MM.1S (cell line): ENCODE measurements at regions not wholly inside any gene's neighbourhood (a gene's known extent, or its start where the extent isn't known, plus 50 kb on each side); places are given as distances from the start of the nearest gene placed in this dataset.

ENCODE experiments used
- DNase-seq: peaks from one replicate; pipeline ENCODE4 v3.0.0-alpha.2; 2015
- H2AFZ ChIP-seq: fragments of 300-600 bp; sonication (generic); 2 replicates; pipeline ENCODE4 v1.6.0; 2016; ENCODE audit warnings: antibody characterized with exemption, low read length
- H3F3A ChIP-seq: fragments of 300-600 bp; sonication (generic); 2 replicates; pipeline ENCODE4 v1.6.1; 2016; ENCODE audit warnings: mild to moderate bottlenecking, antibody characterized with exemption, low read length, moderate library complexity, mixed read lengths; ENCODE audit not compliant: insufficient read depth
- H3K27ac ChIP-seq: fragments of 300-600 bp; sonication (generic); 2 replicates; pipeline ENCODE4 v1.5.1; 2016; ENCODE audit warnings: mild to moderate bottlenecking, low read length
- H3K27me3 ChIP-seq: fragments of 300-600 bp; sonication (generic); replicated peaks from 2 replicates; pipeline ENCODE4 v1.6.0; 2016; ENCODE audit warnings: low read length; ENCODE audit not compliant: insufficient read depth
- H3K36me3 ChIP-seq: fragments of 300-600 bp; sonication (generic); replicated peaks from 2 replicates; pipeline ENCODE4 v1.6.1; 2016; ENCODE audit warnings: mild to moderate bottlenecking, low read length, mixed read lengths; ENCODE audit not compliant: insufficient read depth
- H3K4me1 ChIP-seq: fragments of 300-600 bp; sonication (generic); 2 replicates; pipeline ENCODE4 v1.6.1; 2016; ENCODE audit warnings: low read length, mixed read lengths
- H3K4me2 ChIP-seq: fragments of 300-600 bp; sonication (generic); 2 replicates; pipeline ENCODE4 v1.6.0; 2016; ENCODE audit warnings: low read depth, low read length
- H3K4me3 ChIP-seq: fragments of 300-600 bp; sonication (generic); 2 replicates; pipeline ENCODE4 v1.5.1; 2016; ENCODE audit warnings: low read length, mixed read lengths
- H3K79me2 ChIP-seq: fragments of 300-600 bp; sonication (generic); 2 replicates; pipeline ENCODE4 v1.6.1; 2016; ENCODE audit warnings: mixed run types, low read length, mixed read lengths
- H3K9ac ChIP-seq: fragments of 300-600 bp; sonication (generic); 2 replicates; pipeline ENCODE4 v1.6.1; 2016; ENCODE audit warnings: low read length, mixed read lengths
- H3K9me2 ChIP-seq: fragments of 300-600 bp; sonication (generic); replicated peaks from 2 replicates; pipeline ENCODE4 v1.6.1; 2016; ENCODE audit warnings: mild to moderate bottlenecking, low read length, mixed read lengths; ENCODE audit not compliant: insufficient read depth
- H3K9me3 ChIP-seq: fragments of 300-600 bp; sonication (generic); replicated peaks from 2 replicates; pipeline ENCODE4 v1.6.1; 2016; ENCODE audit warnings: mild to moderate bottlenecking, low read length, mixed read lengths; ENCODE audit not compliant: insufficient read depth
- H4K20me1 ChIP-seq: fragments of 300-600 bp; sonication (generic); 2 replicates; pipeline ENCODE4 v1.6.1; 2016; ENCODE audit warnings: mild to moderate bottlenecking, low read length, moderate library complexity, mixed read lengths; ENCODE audit not compliant: insufficient read depth
- EZH2 ChIP-seq: fragments of 300-600 bp; sonication (generic); optimal IDR thresholded peaks from 2 replicates; pipeline ENCODE3; 2017; ENCODE audit warnings: low read depth, mild to moderate bottlenecking, antibody characterized with exemption, low read length, mixed read lengths
- EZH2phosphoT487 ChIP-seq: fragments of 300-600 bp; sonication (generic); IDR thresholded peaks from 2 replicates; pipeline ENCODE4 v1.6.1; 2018; ENCODE audit warnings: antibody characterized with exemption, low read length
- TF ChIP-seq, protein P1 (sequence below): fragments of 300-600 bp; sonication (generic); IDR thresholded peaks from 2 replicates; pipeline ENCODE4 v1.5.1; 2016; ENCODE audit warnings: antibody characterized with exemption, low read length, mixed read lengths

DNA sequence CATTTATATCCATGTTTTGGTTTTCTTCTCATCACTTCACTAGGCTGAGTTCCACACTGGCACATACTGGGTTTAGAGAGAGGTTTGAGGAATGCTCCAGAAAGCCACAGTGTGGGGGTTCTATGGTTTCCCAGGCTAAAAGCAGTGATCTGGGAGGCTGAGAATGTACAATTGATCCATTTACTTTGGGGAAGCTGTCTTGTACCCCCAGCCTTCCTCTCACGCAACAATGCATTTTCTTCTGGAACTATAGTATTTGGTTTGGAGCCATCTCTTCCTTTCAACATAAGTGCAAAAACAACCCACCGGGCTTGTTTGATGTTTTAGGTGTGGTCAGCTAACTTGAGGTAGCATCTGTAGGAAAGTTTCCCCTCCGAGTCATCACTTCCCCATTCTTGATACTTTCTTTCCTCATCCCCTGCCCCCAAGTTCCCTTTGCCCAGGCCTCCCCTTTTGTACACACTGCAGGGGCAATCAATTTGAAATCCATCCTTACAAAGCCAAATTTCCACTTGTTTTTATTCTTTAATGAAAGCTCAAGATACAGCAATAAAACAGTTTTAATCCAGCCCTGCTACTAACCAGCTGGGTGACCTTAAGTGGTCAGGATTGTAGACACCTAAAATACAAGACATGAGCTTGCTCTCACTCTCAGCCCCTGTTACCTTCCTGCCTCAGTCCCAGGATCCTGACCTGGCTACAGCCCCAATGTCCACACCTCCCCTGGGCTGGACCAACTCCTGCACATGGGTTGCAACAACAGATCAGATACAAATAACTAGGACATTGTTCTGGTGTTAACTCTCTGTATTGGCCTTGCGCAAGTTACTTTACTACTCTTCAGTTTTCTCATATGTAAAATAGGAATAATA lies 109.2 kb downstream of the FHDC1 start:
- Histone ChIP-seq H2AFZ (no peak overlapping the region), H4K20me1 (no peaks in the 10 kb centered on the region), H3K79me2 (no peaks in the 10 kb centered on the region), H3K27ac (no peak overlapping the region), H3K9ac (no peak overlapping the region), H3K9me2 (no peaks in the 10 kb centered on the region), H3K9me3 (no peaks in the 10 kb centered on the region), H3K36me3 (no peaks in the 10 kb centered on the region), H3K4me1 (no peaks in the 10 kb centered on the region), H3K27me3 (no peaks in the 10 kb centered on the region), H3K4me3 (no peak overlapping the region), H3F3A (no peaks in the 10 kb centered on the region), H3K4me2 (no peak overlapping the region)
- TF ChIP-seq, protein P1, sequence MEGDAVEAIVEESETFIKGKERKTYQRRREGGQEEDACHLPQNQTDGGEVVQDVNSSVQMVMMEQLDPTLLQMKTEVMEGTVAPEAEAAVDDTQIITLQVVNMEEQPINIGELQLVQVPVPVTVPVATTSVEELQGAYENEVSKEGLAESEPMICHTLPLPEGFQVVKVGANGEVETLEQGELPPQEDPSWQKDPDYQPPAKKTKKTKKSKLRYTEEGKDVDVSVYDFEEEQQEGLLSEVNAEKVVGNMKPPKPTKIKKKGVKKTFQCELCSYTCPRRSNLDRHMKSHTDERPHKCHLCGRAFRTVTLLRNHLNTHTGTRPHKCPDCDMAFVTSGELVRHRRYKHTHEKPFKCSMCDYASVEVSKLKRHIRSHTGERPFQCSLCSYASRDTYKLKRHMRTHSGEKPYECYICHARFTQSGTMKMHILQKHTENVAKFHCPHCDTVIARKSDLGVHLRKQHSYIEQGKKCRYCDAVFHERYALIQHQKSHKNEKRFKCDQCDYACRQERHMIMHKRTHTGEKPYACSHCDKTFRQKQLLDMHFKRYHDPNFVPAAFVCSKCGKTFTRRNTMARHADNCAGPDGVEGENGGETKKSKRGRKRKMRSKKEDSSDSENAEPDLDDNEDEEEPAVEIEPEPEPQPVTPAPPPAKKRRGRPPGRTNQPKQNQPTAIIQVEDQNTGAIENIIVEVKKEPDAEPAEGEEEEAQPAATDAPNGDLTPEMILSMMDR, result no peak
- TF ChIP-seq EZH2, result no peak
- no peak for TF ChIP-seq EZH2phosphoT487
- no peak for DNase-seq

DNA sequence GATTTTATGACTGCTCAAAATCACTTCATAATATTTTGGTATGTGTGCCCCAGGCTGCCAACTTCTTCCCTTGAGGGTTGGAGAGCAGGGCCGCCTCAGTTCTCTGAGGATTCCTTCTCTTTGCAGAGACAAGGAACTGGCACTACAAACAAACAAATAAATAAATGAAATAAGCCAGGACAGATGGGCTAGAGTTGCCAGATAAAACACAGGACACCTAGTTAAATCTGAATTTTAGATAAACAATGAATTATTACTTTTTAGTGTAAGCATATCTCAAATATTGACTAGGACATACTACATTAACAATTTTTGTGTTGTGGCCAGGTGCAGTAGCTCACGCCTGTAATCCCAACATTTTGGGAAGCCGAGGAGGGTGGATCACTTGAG lies 122.5 kb downstream of the FHDC1 start:
- Histone ChIP-seq H3K27ac (no peak overlapping the region), H3K9me3 (no peaks in the 10 kb centered on the region), H3K4me3 (no peak overlapping the region), H3K36me3 (no peaks in the 10 kb centered on the region), H3K4me1 (no peaks in the 10 kb centered on the region), H3K9me2 (no peaks in the 10 kb centered on the region), H3K79me2 (no peaks in the 10 kb centered on the region), H3K9ac (no peak overlapping the region), H4K20me1 (no peaks in the 10 kb centered on the region), H2AFZ (no peak overlapping the region), H3K27me3 (no peaks in the 10 kb centered on the region), H3F3A (no peaks in the 10 kb centered on the region), H3K4me2 (no peak overlapping the region)
- DNase-seq, result no peak
- TF ChIP-seq EZH2 (no peak), EZH2phosphoT487 (no peak)
- TF ChIP-seq, protein P1, result no peak

DNA sequence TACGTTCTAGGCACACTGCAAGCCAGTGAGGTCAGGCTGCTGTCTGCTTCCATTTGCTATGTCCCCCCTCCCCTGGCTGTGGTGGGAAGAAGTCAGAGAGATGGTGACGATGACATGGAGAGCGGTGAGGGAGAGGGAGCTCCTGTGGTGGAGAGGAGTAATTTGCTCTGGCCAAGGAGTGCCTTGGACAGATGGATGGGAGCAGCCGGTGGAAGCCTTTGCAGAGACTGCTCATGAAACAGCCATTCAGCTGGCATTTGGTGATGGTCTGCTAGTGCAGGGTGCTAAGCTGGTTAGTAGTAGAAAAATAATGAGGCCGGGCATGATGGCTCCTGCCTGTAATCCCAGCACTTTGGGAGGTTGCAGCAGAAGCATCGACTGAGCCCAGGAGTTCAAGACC lies 124.1 kb downstream of the FHDC1 start:
- H3K4me1 ChIP-seq, result no peaks in the 10 kb centered on the region
- no peaks in the 10 kb centered on the region for H4K20me1 ChIP-seq
- no peak overlapping the region for H2AFZ ChIP-seq
- no peak overlapping the region for H3K4me2 ChIP-seq
- no peak for DNase-seq
- TF ChIP-seq, protein P1, result no peak
- TF ChIP-seq EZH2 (no peak), EZH2phosphoT487 (no peak)
- H3F3A ChIP-seq, result no peaks in the 10 kb centered on the region
- no peaks in the 10 kb centered on the region for H3K36me3 ChIP-seq
- no peak overlapping the region for H3K4me3 ChIP-seq
- H3K79me2 ChIP-seq, result no peaks in the 10 kb centered on the region
- no peak overlapping the region for H3K9ac ChIP-seq
- no peaks in the 10 kb centered on the region for H3K9me2 ChIP-seq
- no peaks in the 10 kb centered on the region for H3K9me3 ChIP-seq
- H3K27me3 ChIP-seq, result no peaks in the 10 kb centered on the region
- no peak overlapping the region for H3K27ac ChIP-seq
